GM12878 (cell line): ENCODE measurements at regions not wholly inside any gene's neighbourhood (a gene's known extent, or its start where the extent isn't known, plus 50 kb on each side); places are given as distances from the start of the nearest gene placed in this dataset.

ENCODE experiments used
- ATAC-seq: fragments of 200-7000 bp; cut with Tn5 transposase; 3 replicates; pipeline ENCODE4 v1.9.1; 2020; ENCODE audit warnings: mild to moderate bottlenecking, moderate library complexity
- BruUV-seq: library from RNA; stranded (reverse); fragments of 400-500 nt; replicated peaks from 2 replicates; lab custom pipeline; 2021; lab: Mats Ljungman, UMichigan
- CTCF ChIA-PET: fragments of 300-600 bp; sonication (Branson Sonifier 250); formaldehyde crosslinking; extraction: SDS; loops from one replicate; lab custom pipeline; 2021; ENCODE audit warnings: inconsistent platforms; lab: Yijun Ruan, JAX
- POLR2A ChIA-PET: fragments of 350-600 bp; formaldehyde crosslinking; extraction: SDS; loops from one replicate; lab custom pipeline; 2021; ENCODE audit warnings: inconsistent platforms; lab: Charles Lee
- RAD21 ChIA-PET: fragments of 300-600 bp; sonication (Branson Sonifier 250); formaldehyde crosslinking; loops from one replicate; lab custom pipeline; 2023; ENCODE audit warnings: antibody characterized with exemption; ENCODE audit not compliant: unreplicated experiment; lab: Charles Lee
- SMC1A ChIA-PET: fragments of 300-600 bp; sonication (Branson Sonifier 250); formaldehyde crosslinking; loops from one replicate; lab custom pipeline; 2023; ENCODE audit not compliant: unreplicated experiment, uncharacterized antibody; lab: Charles Lee
- DNase-seq: peaks from one replicate; pipeline ENCODE4 v3.0.0-alpha.2; 2011; ENCODE audit warnings: low read depth, low spot score
- FAIRE-seq: peaks from 3 replicates; lab custom pipeline; 2011; peaks lifted over from hg19 to GRCh38; lab: Jason Lieb, UNC
- H2AFZ ChIP-seq: 2 replicates; pipeline ENCODE4 v1.6.0; 2011; ENCODE audit warnings: low read depth, low read length, control low read depth; ENCODE audit not compliant: control insufficient read depth
- H3K27ac ChIP-seq: 2 replicates; pipeline ENCODE4 v1.5.1; 2011; ENCODE audit warnings: control low read depth; ENCODE audit not compliant: control insufficient read depth, insufficient read depth
- H3K27me3 ChIP-seq, 2 experiments: replicated peaks in 1 of 2; 2 replicates each; pipeline versions ENCODE4 v1.6.0 to v1.6.1; 2011; ENCODE audit warnings: low read length in 1 of 2; ENCODE audit not compliant: control insufficient read depth in 2 of 2, insufficient read depth in 2 of 2
- H3K36me3 ChIP-seq, 2 experiments: 2 replicates each; pipeline ENCODE4 v1.5.1; 2011; ENCODE audit warnings: low read length in 1 of 2; ENCODE audit not compliant: control insufficient read depth in 2 of 2, insufficient read depth in 2 of 2
- H3K4me1 ChIP-seq: 2 replicates; pipeline ENCODE4 v1.6.1; 2011; ENCODE audit warnings: mild to moderate bottlenecking, low read length, moderate library complexity, mixed read lengths; ENCODE audit not compliant: control insufficient read depth, insufficient read depth
- H3K4me2 ChIP-seq: 2 replicates; pipeline ENCODE4 v1.6.0; 2011; ENCODE audit warnings: control low read depth; ENCODE audit not compliant: control insufficient read depth, insufficient read depth
- H3K4me3 ChIP-seq: fragments of 200-600 bp; sonication (generic); 2 replicates; pipeline ENCODE4 v1.5.1; 2016
- H3K79me2 ChIP-seq: 2 replicates; pipeline ENCODE4 v1.6.0; 2011; ENCODE audit warnings: low read length; ENCODE audit not compliant: control insufficient read depth, insufficient read depth
- H3K9ac ChIP-seq: 2 replicates; pipeline ENCODE4 v1.8.0; 2011; ENCODE audit warnings: low read length, control low read depth, mixed read lengths; ENCODE audit not compliant: control insufficient read depth, insufficient read depth
- H3K9me3 ChIP-seq: replicated peaks from 3 replicates; pipeline ENCODE4 v1.5.1; 2011; ENCODE audit warnings: mild to moderate bottlenecking, low read length; ENCODE audit not compliant: control insufficient read depth, insufficient read depth
- H4K20me1 ChIP-seq: 2 replicates; pipeline ENCODE4 v1.6.0; 2011; ENCODE audit not compliant: control insufficient read depth, insufficient read depth
- CHD1 ChIP-seq: IDR thresholded peaks from 2 replicates; pipeline ENCODE4 v1.6.1; 2012; ENCODE audit warnings: low read depth, low read length, improper control_type of control experiment
- FOXK2 ChIP-seq: fragments of 450-650 bp; IDR thresholded peaks from 2 replicates; pipeline ENCODE4 v1.6.1; 2017; ENCODE audit warnings: mild to moderate bottlenecking, moderate library complexity
- HDAC6 ChIP-seq: fragments of 200-600 bp; sonication (generic); IDR thresholded peaks from one replicate; pipeline ENCODE4 v1.8.0; 2017; ENCODE audit warnings: antibody characterized with exemption; ENCODE audit not compliant: unreplicated experiment
- KAT2A ChIP-seq: conservative IDR thresholded peaks from 2 replicates; pipeline ENCODE4 v1.6.1; 2011; ENCODE audit warnings: low read depth, low read length; ENCODE audit not compliant: control insufficient read depth
- MYC ChIP-seq: IDR thresholded peaks from 2 replicates; pipeline ENCODE4 v1.6.1; 2011; ENCODE audit warnings: mild to moderate bottlenecking, low read length, moderate library complexity, inconsistent platforms; ENCODE audit not compliant: insufficient read depth, insufficient replicate concordance, insufficient read length, severe bottlenecking
- RFX5 ChIP-seq: IDR thresholded peaks from 2 replicates; pipeline ENCODE4 v1.6.1; 2011; ENCODE audit warnings: low read depth, low read length, improper control_type of control experiment
- SP1 ChIP-seq: IDR thresholded peaks from one replicate; pipeline ENCODE4 v1.6.1; 2011; ENCODE audit warnings: low read depth, low read length
- TCF7 ChIP-seq: IDR thresholded peaks from 2 replicates; pipeline ENCODE4 v1.6.1; 2014; ENCODE audit warnings: antibody characterized with exemption, borderline replicate concordance
- YY1 ChIP-seq: IDR thresholded peaks from 2 replicates; pipeline ENCODE4 v1.6.1; 2011; ENCODE audit warnings: low read depth, mild to moderate bottlenecking, low read length
- WGBS: methylation state at CpG from one replicate; pipeline ENCODE4 v1.1.6; 2016; ENCODE audit warnings: low lambda C conversion rate; ENCODE audit not compliant: insufficient replicate concordance, insufficient coverage; ENCODE audit errors: missing lambda C conversion rate; 5-methylcytosine and 5-hydroxymethylcytosine counted together
- in situ Hi-C: fragments of 300-500 bp; cut with MboI; formaldehyde crosslinking; loops from 9 replicates; pipeline ENCODE4 v1.14.3; 2018; ENCODE audit warnings: mixed read lengths
- intact Hi-C: fragments of 100-400 bp; cut with micrococcal nuclease; formaldehyde crosslinking; loops from one replicate; pipeline ENCODE4 v1.14.2; 2022; ENCODE audit not compliant: unreplicated experiment
- TF ChIP-seq, protein P1 (sequence below): fragments of 450-650 bp; IDR thresholded peaks from 2 replicates; pipeline ENCODE4 v1.6.1; 2016; ENCODE audit warnings: mild to moderate bottlenecking
- TF ChIP-seq, protein P2 (sequence below): IDR thresholded peaks from 2 replicates; pipeline ENCODE4 v1.6.1; 2011; ENCODE audit warnings: low read depth, low read length, improper control_type of control experiment, borderline replicate concordance
- TF ChIP-seq, protein P3 (sequence below): fragments of 450-650 bp; IDR thresholded peaks from 2 replicates; pipeline ENCODE4 v1.6.1; 2014; ENCODE audit warnings: mild to moderate bottlenecking

DNA sequence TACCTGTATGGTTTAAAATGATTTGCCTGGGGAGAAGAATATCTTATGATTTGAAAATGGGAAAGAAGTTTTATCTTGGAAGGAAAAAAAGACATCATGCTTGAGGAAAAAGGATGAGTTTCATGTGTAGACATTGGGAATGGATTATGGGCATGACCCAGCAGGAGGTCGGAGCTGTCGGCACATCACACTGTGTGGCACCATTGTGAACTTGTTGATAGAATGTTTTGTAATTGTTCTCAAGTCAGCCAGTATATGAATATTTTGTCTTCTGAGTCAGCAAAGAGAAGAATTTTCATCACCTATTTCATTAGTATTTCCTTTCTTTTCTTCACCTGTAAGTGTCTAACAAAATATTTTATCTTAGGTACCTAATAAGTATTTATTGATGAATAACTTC, 60.0 kb upstream of the HMGA2 start:
- POLR2A ChIA-PET = no interaction called here
- Histone ChIP-seq H3K4me2 (no peak overlapping the region), H4K20me1 (no peaks in the 10 kb centered on the region), H3K9ac (no peak overlapping the region), H3K9me3 (peaks cover 1% of the 10 kb centered on the region; the same call in 2 of the 3 replicates), H3K4me1 (no peaks in the 10 kb centered on the region), H3K27ac (no peak overlapping the region), H2AFZ (no peak overlapping the region), H3K36me3 (no peaks in the 10 kb centered on the region), H3K79me2 (no peaks in the 10 kb centered on the region), H3K4me3 (no peak overlapping the region), H3K27me3 (no peaks in the 10 kb centered on the region; a peak in 1 of 4 replicates)
- intact Hi-C loops (no loop called here), in situ Hi-C loops (no loop called here)
- DNase-seq (no peak), FAIRE-seq (no peak), ATAC-seq (no peak)
- CTCF ChIA-PET = no interaction called here
- 77% methylated on average over 2 of the region's 2 CpGs for WGBS
- SMC1A ChIA-PET = no interaction called here
- no TSS peak for BruUV-seq
- RAD21 ChIA-PET = no interaction called here
- TF ChIP-seq KAT2A = no peak
- TF ChIP-seq MYC = no peak
- no peak for TF ChIP-seq FOXK2
- no peak for TF ChIP-seq YY1
- TF ChIP-seq, protein P1, sequence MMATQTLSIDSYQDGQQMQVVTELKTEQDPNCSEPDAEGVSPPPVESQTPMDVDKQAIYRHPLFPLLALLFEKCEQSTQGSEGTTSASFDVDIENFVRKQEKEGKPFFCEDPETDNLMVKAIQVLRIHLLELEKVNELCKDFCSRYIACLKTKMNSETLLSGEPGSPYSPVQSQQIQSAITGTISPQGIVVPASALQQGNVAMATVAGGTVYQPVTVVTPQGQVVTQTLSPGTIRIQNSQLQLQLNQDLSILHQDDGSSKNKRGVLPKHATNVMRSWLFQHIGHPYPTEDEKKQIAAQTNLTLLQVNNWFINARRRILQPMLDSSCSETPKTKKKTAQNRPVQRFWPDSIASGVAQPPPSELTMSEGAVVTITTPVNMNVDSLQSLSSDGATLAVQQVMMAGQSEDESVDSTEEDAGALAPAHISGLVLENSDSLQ = no peak
- TF ChIP-seq, protein P2, sequence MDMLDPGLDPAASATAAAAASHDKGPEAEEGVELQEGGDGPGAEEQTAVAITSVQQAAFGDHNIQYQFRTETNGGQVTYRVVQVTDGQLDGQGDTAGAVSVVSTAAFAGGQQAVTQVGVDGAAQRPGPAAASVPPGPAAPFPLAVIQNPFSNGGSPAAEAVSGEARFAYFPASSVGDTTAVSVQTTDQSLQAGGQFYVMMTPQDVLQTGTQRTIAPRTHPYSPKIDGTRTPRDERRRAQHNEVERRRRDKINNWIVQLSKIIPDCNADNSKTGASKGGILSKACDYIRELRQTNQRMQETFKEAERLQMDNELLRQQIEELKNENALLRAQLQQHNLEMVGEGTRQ = no peak
- no peak for TF ChIP-seq SP1
- no peak for TF ChIP-seq HDAC6
- no peak for TF ChIP-seq CHD1
- TF ChIP-seq, protein P3, sequence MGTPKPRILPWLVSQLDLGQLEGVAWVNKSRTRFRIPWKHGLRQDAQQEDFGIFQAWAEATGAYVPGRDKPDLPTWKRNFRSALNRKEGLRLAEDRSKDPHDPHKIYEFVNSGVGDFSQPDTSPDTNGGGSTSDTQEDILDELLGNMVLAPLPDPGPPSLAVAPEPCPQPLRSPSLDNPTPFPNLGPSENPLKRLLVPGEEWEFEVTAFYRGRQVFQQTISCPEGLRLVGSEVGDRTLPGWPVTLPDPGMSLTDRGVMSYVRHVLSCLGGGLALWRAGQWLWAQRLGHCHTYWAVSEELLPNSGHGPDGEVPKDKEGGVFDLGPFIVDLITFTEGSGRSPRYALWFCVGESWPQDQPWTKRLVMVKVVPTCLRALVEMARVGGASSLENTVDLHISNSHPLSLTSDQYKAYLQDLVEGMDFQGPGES = no peak
- TF ChIP-seq TCF7 = no peak
- no peak for TF ChIP-seq RFX5
